ENCODE measurements at regions not wholly inside any gene's neighbourhood (a gene's known extent, or its start where the extent isn't known, plus 50 kb on each side); places are given as distances from the start of the nearest gene placed in this dataset.
"Not testable (repeated sequence)": the region's sequence is repeated elsewhere in the genome, so short reads cannot be mapped to it uniquely, and the experiment has no call there.

- no peak for ATAC-seq (replicated peaks in 1 of 4)
- ChIA-PET CTCF (no interaction called here), POLR2A (no interaction called here)
- Histone ChIP-seq H3K9me3 (no peaks in the 10 kb centered on the region), H3K27ac (ENCODE audit: low read length) (no peak overlapping the region), H3K4me3 (ENCODE audit: control insufficient read depth in 1 of 2, extremely low read depth in 1 of 2, low read length in 1 of 2) (no peak overlapping the region), H3K27me3 (replicated peaks in 1 of 2; ENCODE audit: control insufficient read depth in 2 of 2, extremely low read depth in 1 of 2, insufficient read depth in 2 of 2, low read length in 1 of 2) (no peaks in the 10 kb centered on the region), H3K4me1 (ENCODE audit: control insufficient read depth in 1 of 2, extremely low read depth in 1 of 2, insufficient read depth in 2 of 2, low read length in 2 of 2) (no peaks in the 10 kb centered on the region), H3K36me3 (ENCODE audit: control insufficient read depth in 2 of 2, extremely low read depth in 1 of 2, insufficient read depth in 1 of 2, low read length in 1 of 2) (no peaks in the 10 kb centered on the region)
- H3K9me3 Mint-ChIP-seq = no peaks in the 10 kb centered on the region
- no peak overlapping the region for H3K27ac Mint-ChIP-seq
- no peak for DNase-seq
- H3K4me1 Mint-ChIP-seq = no peaks in the 10 kb centered on the region
- H3K4me3 Mint-ChIP-seq = no peak overlapping the region
- WGBS (ENCODE audit: insufficient coverage) = 33% methylated on average over 1 of the region's 2 CpGs
- peaks cover 0 to 4% of the 10 kb centered on the region in 2 donors for H3K27me3 Mint-ChIP-seq
- H3K36me3 Mint-ChIP-seq = no peaks in the 10 kb centered on the region
Observed at GRCh38 chr5:86688406-86688805, 70.7 kb downstream of the COX7C start.

- Histone ChIP-seq H3K36me3 (ENCODE audit: control insufficient read depth in 2 of 2, extremely low read depth in 1 of 2, insufficient read depth in 1 of 2, low read length in 1 of 2) (no peaks in the 10 kb centered on the region), H3K27ac (ENCODE audit: low read length) (no peak overlapping the region)
- DNase-seq = no peak
Observed at GRCh38 chr5:86689103-86689729, 71.5 kb downstream of the COX7C start.

GRCh38 chr5:86709157-86709881, 91.6 kb downstream of the COX7C start:
- ChIA-PET CTCF (no interaction called here), POLR2A (no interaction called here)
- Histone ChIP-seq H3K4me3 (ENCODE audit: control insufficient read depth in 1 of 2, extremely low read depth in 1 of 2, low read length in 1 of 2) (no peak overlapping the region), H3K4me1 (ENCODE audit: control insufficient read depth in 1 of 2, extremely low read depth in 1 of 2, insufficient read depth in 2 of 2, low read length in 2 of 2) (no peaks in the 10 kb centered on the region), H3K9me3 (no peaks in the 10 kb centered on the region), H3K27me3 (replicated peaks in 1 of 2; ENCODE audit: control insufficient read depth in 2 of 2, extremely low read depth in 1 of 2, insufficient read depth in 2 of 2, low read length in 1 of 2) (no peaks in the 10 kb centered on the region), H3K36me3 (ENCODE audit: control insufficient read depth in 2 of 2, extremely low read depth in 1 of 2, insufficient read depth in 1 of 2, low read length in 1 of 2) (no peaks in the 10 kb centered on the region), H3K27ac (ENCODE audit: low read length) (no peak overlapping the region)
- ATAC-seq (replicated peaks in 1 of 4) (no peak), DNase-seq (no peak)
- Mint-ChIP-seq H3K4me1 (no peaks in the 10 kb centered on the region), H3K27ac (no peak overlapping the region), H3K27me3 (peaks cover 13% of the 10 kb centered on the region in 2 donors), H3K36me3 (no peaks in the 10 kb centered on the region), H3K9me3 (no peaks in the 10 kb centered on the region), H3K4me3 (no peak overlapping the region)
- WGBS (ENCODE audit: insufficient coverage) = no CpG with 5 or more reads among the region's 1 CpG

More at GRCh38 chr5:86689103-86689729, 71.5 kb downstream of the COX7C start:
- ChIA-PET POLR2A (no interaction called here), CTCF (no interaction called here)
- H3K4me1 Mint-ChIP-seq = no peaks in the 10 kb centered on the region
- Histone ChIP-seq H3K4me1 (ENCODE audit: control insufficient read depth in 1 of 2, extremely low read depth in 1 of 2, insufficient read depth in 2 of 2, low read length in 2 of 2) (no peaks in the 10 kb centered on the region), H3K4me3 (ENCODE audit: control insufficient read depth in 1 of 2, extremely low read depth in 1 of 2, low read length in 1 of 2) (no peak overlapping the region), H3K9me3 (no peaks in the 10 kb centered on the region), H3K27me3 (replicated peaks in 1 of 2; ENCODE audit: control insufficient read depth in 2 of 2, extremely low read depth in 1 of 2, insufficient read depth in 2 of 2, low read length in 1 of 2) (no peaks in the 10 kb centered on the region)
- H3K4me3 Mint-ChIP-seq = no peak overlapping the region
- no peaks in the 10 kb centered on the region for H3K9me3 Mint-ChIP-seq
- peaks cover 0 to 4% of the 10 kb centered on the region in 2 donors for H3K27me3 Mint-ChIP-seq
- 33% methylated on average over 1 of the region's 1 CpG for WGBS (ENCODE audit: insufficient coverage)
- no peak for ATAC-seq (replicated peaks in 1 of 4)
- H3K36me3 Mint-ChIP-seq = no peaks in the 10 kb centered on the region
- no peak overlapping the region for H3K27ac Mint-ChIP-seq

- no peaks in the 10 kb centered on the region for H3K27me3 ChIP-seq (replicated peaks in 1 of 2; ENCODE audit: control insufficient read depth in 2 of 2, extremely low read depth in 1 of 2, insufficient read depth in 2 of 2, low read length in 1 of 2)
- H3K4me3 ChIP-seq (ENCODE audit: control insufficient read depth in 1 of 2, extremely low read depth in 1 of 2, low read length in 1 of 2) = no peak overlapping the region
- POLR2A ChIA-PET = no interaction called here
- no peak overlapping the region for H3K27ac ChIP-seq (ENCODE audit: low read length)
- H3K4me1 ChIP-seq (ENCODE audit: control insufficient read depth in 1 of 2, extremely low read depth in 1 of 2, insufficient read depth in 2 of 2, low read length in 2 of 2) = no peaks in the 10 kb centered on the region
- H3K36me3 ChIP-seq (ENCODE audit: control insufficient read depth in 2 of 2, extremely low read depth in 1 of 2, insufficient read depth in 1 of 2, low read length in 1 of 2) = no peaks in the 10 kb centered on the region
- H3K4me3 Mint-ChIP-seq = no peak overlapping the region
- no peaks in the 10 kb centered on the region for H3K36me3 Mint-ChIP-seq
- H3K9me3 Mint-ChIP-seq = no peaks in the 10 kb centered on the region
- no peaks in the 10 kb centered on the region for H3K4me1 Mint-ChIP-seq
- DNase-seq = no peak
- no peaks in the 10 kb centered on the region for H3K9me3 ChIP-seq
- no peak overlapping the region for H3K27ac Mint-ChIP-seq
- 60% methylated on average over 2 of the region's 2 CpGs for WGBS (ENCODE audit: insufficient coverage)
- CTCF ChIA-PET = no interaction called here
- ATAC-seq (replicated peaks in 1 of 4) = no peak
- peaks cover 0 to 7% of the 10 kb centered on the region in 2 donors for H3K27me3 Mint-ChIP-seq
Observed at GRCh38 chr5:86716121-86716520, 98.4 kb downstream of the COX7C start.

GRCh38 chr5:86731319-86732117, 113.8 kb downstream of the COX7C start:
- H3K36me3 ChIP-seq (ENCODE audit: control insufficient read depth in 2 of 2, extremely low read depth in 1 of 2, insufficient read depth in 1 of 2, low read length in 1 of 2); H3K9me3 ChIP-seq; H3K27ac ChIP-seq (ENCODE audit: low read length); H3K27me3 ChIP-seq (replicated peaks in 1 of 2; ENCODE audit: control insufficient read depth in 2 of 2, extremely low read depth in 1 of 2, insufficient read depth in 2 of 2, low read length in 1 of 2); CTCF ChIA-PET; H3K4me1 Mint-ChIP-seq; H3K4me1 ChIP-seq (ENCODE audit: control insufficient read depth in 1 of 2, extremely low read depth in 1 of 2, insufficient read depth in 2 of 2, low read length in 2 of 2); H3K4me3 ChIP-seq (ENCODE audit: control insufficient read depth in 1 of 2, extremely low read depth in 1 of 2, low read length in 1 of 2); POLR2A ChIA-PET; H3K4me3 Mint-ChIP-seq; H3K36me3 Mint-ChIP-seq; H3K27me3 Mint-ChIP-seq; ATAC-seq (replicated peaks in 1 of 4); H3K27ac Mint-ChIP-seq; DNase-seq: not testable (repeated sequence)
- peaks cover 0 to 13% (median 12%) of the 10 kb centered on the region in 3 donors for H3K9me3 Mint-ChIP-seq
- 94% methylated on average over 8 of the region's 20 CpGs for WGBS (ENCODE audit: insufficient coverage)

- Histone ChIP-seq H3K4me1 (ENCODE audit: control insufficient read depth in 1 of 2, extremely low read depth in 1 of 2, insufficient read depth in 2 of 2, low read length in 2 of 2) (no peaks in the 10 kb centered on the region), H3K4me3 (ENCODE audit: control insufficient read depth in 1 of 2, extremely low read depth in 1 of 2, low read length in 1 of 2) (no peak overlapping the region), H3K27me3 (replicated peaks in 1 of 2; ENCODE audit: control insufficient read depth in 2 of 2, extremely low read depth in 1 of 2, insufficient read depth in 2 of 2, low read length in 1 of 2) (no peaks in the 10 kb centered on the region), H3K27ac (ENCODE audit: low read length) (no peak overlapping the region), H3K9me3 (no peaks in the 10 kb centered on the region), H3K36me3 (ENCODE audit: control insufficient read depth in 2 of 2, extremely low read depth in 1 of 2, insufficient read depth in 1 of 2, low read length in 1 of 2) (no peaks in the 10 kb centered on the region)
- Mint-ChIP-seq H3K36me3 (no peaks in the 10 kb centered on the region), H3K4me3 (no peak overlapping the region), H3K27ac (no peak overlapping the region), H3K4me1 (no peaks in the 10 kb centered on the region), H3K9me3 (peaks cover 0 to 37% (median 17%) of the 10 kb centered on the region in 3 donors), H3K27me3 (peaks cover 0 to 1% of the 10 kb centered on the region in 2 donors)
- no peak for DNase-seq
- ATAC-seq (replicated peaks in 1 of 4) = no peak
- ChIA-PET POLR2A (no interaction called here), CTCF (no interaction called here)
- no CpG with 5 or more reads among the region's 2 CpGs for WGBS (ENCODE audit: insufficient coverage)
Observed at GRCh38 chr5:86735370-86735769, 117.6 kb downstream of the COX7C start.
